Fibroblast of skin of scalp (primary cell): ENCODE measurements at regions not wholly inside any gene's neighbourhood (a gene's known extent, or its start where the extent isn't known, plus 50 kb on each side); places are given as distances from the start of the nearest gene placed in this dataset.

ENCODE experiments used
- DNase-seq: peaks from one replicate; pipeline ENCODE4 v3.0.0-alpha.2; 2013

- DNase-seq = peak; percentile 82
These were observed 386.5 kb upstream of the DDHD1 start for GRCh38 chr14:53539489-53540126.

- DNase-seq = peak; percentile 37
These were observed 385.3 kb upstream of the DDHD1 start for GRCh38 chr14:53538316-53538881.

GRCh38 chr14:53537422-53538315 is 384.5 kb upstream of the DDHD1 start:
- DNase-seq = no peak

- DNase-seq = no peak
These were observed 383.3 kb upstream of the DDHD1 start for GRCh38 chr14:53536446-53536845.

- peak; percentile 88 for DNase-seq
These were observed 381.7 kb upstream of the DDHD1 start for GRCh38 chr14:53534841-53535240.

- DNase-seq = no peak
These were observed 380.4 kb upstream of the DDHD1 start for GRCh38 chr14:53533384-53533970.

GRCh38 chr14:53532853-53533252 is 379.7 kb upstream of the DDHD1 start:
- no peak for DNase-seq

- DNase-seq = no peak
These were observed 378.6 kb upstream of the DDHD1 start for GRCh38 chr14:53531730-53532129.

GRCh38 chr14:53531156-53531555 is 378.0 kb upstream of the DDHD1 start:
- no peak for DNase-seq

- peak; percentile 52 for DNase-seq
These were observed 376.4 kb upstream of the DDHD1 start for GRCh38 chr14:53529519-53529918.

- DNase-seq = no peak
These were observed 375.1 kb upstream of the DDHD1 start for GRCh38 chr14:53528185-53528671.

GRCh38 chr14:53526200-53526599 is 373.1 kb upstream of the DDHD1 start:
- peak; percentile 42 for DNase-seq

GRCh38 chr14:53525608-53526007 is 372.5 kb upstream of the DDHD1 start:
- DNase-seq = no peak

- no peak for DNase-seq
These were observed 371.3 kb upstream of the DDHD1 start for GRCh38 chr14:53524391-53524790.

GRCh38 chr14:53523226-53523625 is 370.1 kb upstream of the DDHD1 start:
- no peak for DNase-seq

- DNase-seq = no peak
These were observed 367.2 kb upstream of the DDHD1 start for GRCh38 chr14:53520078-53520928.

GRCh38 chr14:53519137-53519536 is 366.0 kb upstream of the DDHD1 start:
- peak; percentile 75 for DNase-seq

- peak; percentile 64 for DNase-seq
These were observed 364.3 kb upstream of the DDHD1 start for GRCh38 chr14:53517270-53517960.

- peak; percentile 95 for DNase-seq
These were observed 363.2 kb upstream of the DDHD1 start for GRCh38 chr14:53516261-53516774.

- DNase-seq = peak; percentile 65
These were observed 362.2 kb upstream of the DDHD1 start for GRCh38 chr14:53515276-53515675.

- no peak for DNase-seq
These were observed 361.1 kb upstream of the DDHD1 start for GRCh38 chr14:53514197-53514596.
